HG02798 (cell line): ENCODE measurements at regions not wholly inside any gene's neighbourhood (a gene's known extent, or its start where the extent isn't known, plus 50 kb on each side); places are given as distances from the start of the nearest gene placed in this dataset.

Experiments
- ATAC-seq: cut with Tn5 transposase; IDR thresholded peaks from one replicate; pipeline ENCODE4 v1.9.1; 2021; ENCODE audit warnings: mild to moderate bottlenecking; ENCODE audit not compliant: unreplicated experiment, poor library complexity

GRCh38 chr6:40713002-40713719 is 126.0 kb upstream of the LRFN2 start:
- no peak for ATAC-seq

GRCh38 chr6:40710626-40711330 is 123.6 kb upstream of the LRFN2 start:
- no peak for ATAC-seq

GRCh38 chr6:40708049-40708448 is 120.9 kb upstream of the LRFN2 start:
- ATAC-seq, result no peak

- no peak for ATAC-seq
These were observed 119.0 kb upstream of the LRFN2 start for GRCh38 chr6:40706178-40706577.

- ATAC-seq, result no peak
These were observed 118.2 kb upstream of the LRFN2 start for GRCh38 chr6:40705354-40705753.

GRCh38 chr6:40701352-40702007 is 114.3 kb upstream of the LRFN2 start:
- ATAC-seq, result no peak

- ATAC-seq, result no peak
These were observed 112.9 kb upstream of the LRFN2 start for GRCh38 chr6:40700006-40700580.

GRCh38 chr6:40695750-40696415 is 108.7 kb upstream of the LRFN2 start:
- no peak for ATAC-seq

- ATAC-seq, result no peak
These were observed 108.0 kb upstream of the LRFN2 start for GRCh38 chr6:40695114-40695513.

GRCh38 chr6:40693768-40694167 is 106.6 kb upstream of the LRFN2 start:
- no peak for ATAC-seq

- no peak for ATAC-seq
These were observed 105.2 kb upstream of the LRFN2 start for GRCh38 chr6:40692337-40692736.

GRCh38 chr6:40689185-40689584 is 102.0 kb upstream of the LRFN2 start:
- no peak for ATAC-seq

- no peak for ATAC-seq
These were observed 101.1 kb upstream of the LRFN2 start for GRCh38 chr6:40688214-40688761.

- no peak for ATAC-seq
These were observed 98.7 kb upstream of the LRFN2 start for GRCh38 chr6:40685862-40686261.

GRCh38 chr6:40681622-40682021 is 94.5 kb upstream of the LRFN2 start:
- no peak for ATAC-seq

GRCh38 chr6:40678941-40679340 is 91.8 kb upstream of the LRFN2 start:
- ATAC-seq, result no peak

GRCh38 chr6:40674170-40674569 is 87.0 kb upstream of the LRFN2 start:
- ATAC-seq, result no peak

GRCh38 chr6:40672087-40672486 is 84.9 kb upstream of the LRFN2 start:
- no peak for ATAC-seq

GRCh38 chr6:40671694-40672050 is 84.5 kb upstream of the LRFN2 start:
- no peak for ATAC-seq

- no peak for ATAC-seq
These were observed 84.0 kb upstream of the LRFN2 start for GRCh38 chr6:40671001-40671693.
